ENCODE measurements at regions not wholly inside any gene's neighbourhood (a gene's known extent, or its start where the extent isn't known, plus 50 kb on each side); places are given as distances from the start of the nearest gene placed in this dataset.

- no peaks in the 10 kb centered on the region for H3K36me3 Mint-ChIP-seq (ENCODE audit: low read depth)
- ATAC-seq (no peak), DNase-seq (ENCODE audit: low spot score) (no peak)
- Histone ChIP-seq H3K27me3 (ENCODE audit: insufficient read depth) (no peaks in the 10 kb centered on the region), H3K9me2 (ENCODE audit: insufficient read depth) (0 out of 2 replicates have a peak, but pooled peaks cover 2% of the 10 kb centered on the region), H3K4me3 (no peak overlapping the region), H3K27ac (ENCODE audit: low read depth) (no peak overlapping the region), H2AFZ (no peak overlapping the region), H3K4me2 (no peak overlapping the region), H4K20me1 (replicated peaks; ENCODE audit: insufficient read depth) (no peaks in the 10 kb centered on the region), H3K36me3 (ENCODE audit: insufficient read depth) (no peaks in the 10 kb centered on the region), H3K79me2 (replicated peaks; ENCODE audit: insufficient read depth) (no peaks in the 10 kb centered on the region), H3F3A (replicated peaks; ENCODE audit: low read depth) (no peaks in the 10 kb centered on the region), H3K4me1 (ENCODE audit: insufficient read depth) (peaks cover 11% of the 10 kb centered on the region; the same call in 1 of the 2 replicates)
- peaks cover 9% of the 10 kb centered on the region; the same call in 1 of the 3 replicates for H3K4me1 Mint-ChIP-seq
- TF ChIP-seq REST (IDR thresholded peaks at IDR 0.05; ENCODE audit: unreplicated experiment) (no peak), ETS1 (IDR thresholded peaks at IDR 0.05) (no peak), NANOG (IDR thresholded peaks at IDR 0.05; ENCODE audit: borderline replicate concordance) (no peak), POLR2AphosphoS5 (IDR thresholded peaks at IDR 0.05; ENCODE audit: low read depth) (no peak), CTCF (conservative IDR thresholded peaks at IDR 0.05; ENCODE audit: low read depth in 2 of 2) (no peak), STAT1 (IDR thresholded peaks at IDR 0.05; ENCODE audit: unreplicated experiment) (no peak), ZNF331 (CRISPR knock-in tag; IDR thresholded peaks at IDR 0.05; ENCODE audit: low read depth) (no peak), ZNF114 (CRISPR knock-in tag; IDR thresholded peaks at IDR 0.05) (no peak), JUNB (IDR thresholded peaks at IDR 0.05; ENCODE audit: unreplicated experiment) (no peak), EZH2phosphoT487 (IDR thresholded peaks at IDR 0.05; ENCODE audit: unreplicated experiment) (no peak), EZH2 (IDR thresholded peaks at IDR 0.05; ENCODE audit: low read depth, unreplicated experiment) (no peak), ZNF462 (CRISPR knock-in tag; IDR thresholded peaks at IDR 0.05) (no peak), CREB1 (CRISPR knock-in tag; IDR thresholded peaks at IDR 0.05; ENCODE audit: low read depth) (no peak)
- H3K27me3 Mint-ChIP-seq (ENCODE audit: insufficient read depth, low read depth, poor library complexity): no peaks in the 10 kb centered on the region
- no peak overlapping the region for H3K27ac Mint-ChIP-seq
- 0 out of 3 replicates have a peak, but pooled peaks cover 3% of the 10 kb centered on the region for H3K9me3 Mint-ChIP-seq
- H3K4me3 Mint-ChIP-seq: no peak overlapping the region
Observed at GRCh38 chr3:152973575-152973974, 138.6 kb downstream of the P2RY1 start.

Measured in GM23338 (cell line).